Activated B cell treated with CpG ODN at 0.5 μM for 24 hours (primary cell): ENCODE measurements at regions not wholly inside any gene's neighbourhood (a gene's known extent, or its start where the extent isn't known, plus 50 kb on each side); places are given as distances from the start of the nearest gene placed in this dataset.

Experiments
- ATAC-seq: fragments of 200-7000 bp; cut with Tn5 transposase; one replicate; pipeline ENCODE4 v1.10.0; 2021; ENCODE audit warnings: low read depth, mild to moderate bottlenecking, moderate library complexity
- CTCF ChIA-PET: fragments of 350-600 bp; sonication (Branson Sonifier 250); formaldehyde crosslinking; loops from one replicate; lab custom pipeline; 2021; ENCODE audit warnings: antibody characterized with exemption; lab: Charles Lee
- POLR2A ChIA-PET: fragments of 350-600 bp; sonication (Branson Sonifier 250); formaldehyde crosslinking; loops from one replicate; lab custom pipeline; 2021; ENCODE audit warnings: antibody characterized with exemption; lab: Charles Lee
- DNase-seq: peaks from one replicate; pipeline ENCODE4 v3.0.0; 2022
- H3K27ac Mint-ChIP-seq: one replicate; pipeline ENCODE4 v1.8.0; 2020; ENCODE audit warnings: mixed read lengths
- H3K27me3 Mint-ChIP-seq: one replicate; pipeline ENCODE4 v1.8.0; 2021; ENCODE audit warnings: mixed read lengths
- H3K36me3 Mint-ChIP-seq: one replicate; pipeline ENCODE4 v1.8.0; 2021; ENCODE audit warnings: low read depth, mixed read lengths
- H3K4me1 Mint-ChIP-seq: one replicate; pipeline ENCODE4 v1.8.0; 2021; ENCODE audit warnings: mixed read lengths
- H3K4me3 Mint-ChIP-seq: one replicate; pipeline ENCODE4 v1.8.0; 2020; ENCODE audit warnings: mild to moderate bottlenecking, mixed read lengths
- H3K9me3 Mint-ChIP-seq: one replicate; pipeline ENCODE4 v1.8.0; 2020; ENCODE audit warnings: mixed read lengths
- intact Hi-C: fragments of 100-400 bp; cut with micrococcal nuclease; formaldehyde crosslinking; loops from one replicate; pipeline ENCODE4 v1.15.1; 2024
- TF ChIP-seq, protein P1 (sequence below): fragments of 200-600 bp; IDR thresholded peaks from one replicate; pipeline ENCODE4 v1.8.0; 2022; ENCODE audit warnings: antibody characterized with exemption, mild to moderate bottlenecking

DNA sequence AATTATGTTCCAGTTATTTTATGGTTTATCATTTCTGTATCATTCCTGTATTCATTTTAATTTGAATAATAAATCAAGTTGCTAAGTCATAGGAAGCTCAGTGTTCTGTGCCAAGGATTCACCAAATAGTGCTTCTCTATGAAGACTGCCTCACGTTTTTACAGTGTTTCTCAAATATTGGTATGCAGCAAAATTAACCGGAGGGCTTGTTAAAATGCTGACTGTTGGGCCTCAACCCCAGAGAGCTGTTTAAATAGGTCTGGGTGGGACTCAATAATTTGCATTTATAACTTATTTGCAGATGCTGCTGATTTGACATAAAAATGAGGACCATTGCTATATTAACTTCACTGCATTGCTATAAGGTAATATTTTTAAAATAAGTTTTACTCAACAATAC lies 166.7 kb downstream of the TINAG start:
- Mint-ChIP-seq H3K4me3 (no peak overlapping the region), H3K4me1 (no peaks in the 10 kb centered on the region), H3K27me3 (no peaks in the 10 kb centered on the region), H3K9me3 (peaks cover 2% of the 10 kb centered on the region), H3K36me3 (no peaks in the 10 kb centered on the region), H3K27ac (no peak overlapping the region)
- intact Hi-C loops = no loop called here
- TF ChIP-seq, protein P1, sequence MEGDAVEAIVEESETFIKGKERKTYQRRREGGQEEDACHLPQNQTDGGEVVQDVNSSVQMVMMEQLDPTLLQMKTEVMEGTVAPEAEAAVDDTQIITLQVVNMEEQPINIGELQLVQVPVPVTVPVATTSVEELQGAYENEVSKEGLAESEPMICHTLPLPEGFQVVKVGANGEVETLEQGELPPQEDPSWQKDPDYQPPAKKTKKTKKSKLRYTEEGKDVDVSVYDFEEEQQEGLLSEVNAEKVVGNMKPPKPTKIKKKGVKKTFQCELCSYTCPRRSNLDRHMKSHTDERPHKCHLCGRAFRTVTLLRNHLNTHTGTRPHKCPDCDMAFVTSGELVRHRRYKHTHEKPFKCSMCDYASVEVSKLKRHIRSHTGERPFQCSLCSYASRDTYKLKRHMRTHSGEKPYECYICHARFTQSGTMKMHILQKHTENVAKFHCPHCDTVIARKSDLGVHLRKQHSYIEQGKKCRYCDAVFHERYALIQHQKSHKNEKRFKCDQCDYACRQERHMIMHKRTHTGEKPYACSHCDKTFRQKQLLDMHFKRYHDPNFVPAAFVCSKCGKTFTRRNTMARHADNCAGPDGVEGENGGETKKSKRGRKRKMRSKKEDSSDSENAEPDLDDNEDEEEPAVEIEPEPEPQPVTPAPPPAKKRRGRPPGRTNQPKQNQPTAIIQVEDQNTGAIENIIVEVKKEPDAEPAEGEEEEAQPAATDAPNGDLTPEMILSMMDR = no peak
- ChIA-PET POLR2A (no interaction called here), CTCF (no interaction called here)
- DNase-seq (no peak), ATAC-seq (no peak)

DNA sequence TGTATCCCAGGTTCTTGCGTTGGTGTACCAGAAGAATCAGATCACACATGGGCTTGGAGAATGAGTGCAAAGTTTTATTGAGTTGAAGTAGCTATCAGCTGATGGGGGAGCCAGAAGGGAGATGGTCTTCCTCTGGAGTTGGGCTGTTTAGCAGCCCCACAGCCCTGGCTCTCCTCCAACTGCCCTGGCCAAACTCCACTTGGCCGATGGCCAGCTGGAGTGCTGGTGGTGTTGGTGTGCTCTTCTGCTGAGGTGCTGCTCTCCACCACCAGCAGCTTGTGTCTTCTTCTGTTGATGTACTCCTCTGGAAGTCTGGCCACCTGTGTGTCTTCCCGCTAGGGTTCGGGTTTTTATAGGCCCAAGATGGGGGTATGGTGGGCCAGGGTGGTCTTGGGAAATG lies 172.8 kb downstream of the TINAG start:
- no peak for DNase-seq
- ChIA-PET POLR2A (no interaction called here), CTCF (no interaction called here)
- Mint-ChIP-seq H3K36me3 (no peaks in the 10 kb centered on the region), H3K4me1 (no peaks in the 10 kb centered on the region), H3K4me3 (no peak overlapping the region), H3K9me3 (peaks cover 2% of the 10 kb centered on the region), H3K27ac (no peak overlapping the region), H3K27me3 (no peaks in the 10 kb centered on the region)
- no peak for ATAC-seq
- intact Hi-C loops = no loop called here
- TF ChIP-seq, protein P1 = no peak

DNA sequence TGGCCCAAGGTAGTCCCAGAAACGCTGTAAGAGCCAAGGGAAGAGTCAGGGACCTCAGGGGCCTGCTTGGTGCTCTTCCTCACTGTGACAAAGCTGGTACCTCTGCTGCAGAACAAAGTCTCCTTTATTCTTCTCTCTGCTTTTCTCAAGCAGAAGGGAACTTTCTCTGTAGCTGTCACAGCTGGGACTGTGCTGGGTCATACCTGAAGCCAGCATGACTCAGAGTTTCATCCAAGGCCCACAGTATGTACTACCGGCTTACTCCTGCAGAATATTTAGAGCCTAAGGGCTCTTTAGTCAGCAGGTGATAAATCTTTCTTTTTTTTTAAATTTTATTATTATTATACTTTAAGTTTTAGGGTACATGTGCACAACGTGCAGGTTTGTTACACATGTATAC lies 183.2 kb downstream of the TINAG start:
- no peak for DNase-seq
- Mint-ChIP-seq H3K27me3 (no peaks in the 10 kb centered on the region), H3K36me3 (no peaks in the 10 kb centered on the region), H3K4me1 (no peaks in the 10 kb centered on the region), H3K9me3 (peaks cover 25% of the 10 kb centered on the region), H3K27ac (no peak overlapping the region), H3K4me3 (no peak overlapping the region)
- intact Hi-C loops = no loop called here
- no peak for ATAC-seq
- TF ChIP-seq, protein P1 = no peak
- ChIA-PET CTCF (no interaction called here), POLR2A (no interaction called here)

DNA sequence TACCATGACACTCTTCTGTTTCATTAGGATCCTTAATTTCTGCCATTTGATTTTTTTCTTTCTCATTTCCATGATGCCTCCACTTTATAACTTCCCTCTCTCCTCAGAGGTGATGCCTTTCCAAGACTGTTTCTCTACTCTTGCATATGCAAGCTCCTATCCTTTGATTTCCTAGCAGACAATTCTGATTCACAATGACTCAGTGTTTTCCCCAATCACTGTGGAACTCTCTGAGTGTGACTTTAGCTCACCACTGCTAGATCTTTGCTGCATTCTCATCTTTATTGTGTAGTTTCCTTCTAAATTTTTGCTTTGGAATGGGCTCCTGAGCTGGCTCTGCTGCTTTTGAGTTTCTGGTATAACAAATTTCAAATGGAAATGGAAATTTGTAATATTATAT lies 184.9 kb downstream of the TINAG start:
- H3K9me3 Mint-ChIP-seq = peaks cover 28% of the 10 kb centered on the region
- no peak overlapping the region for H3K27ac Mint-ChIP-seq
- no peak for ATAC-seq
- intact Hi-C loops = no loop called here
- H3K27me3 Mint-ChIP-seq = no peaks in the 10 kb centered on the region
- H3K36me3 Mint-ChIP-seq = no peaks in the 10 kb centered on the region
- CTCF ChIA-PET = no interaction called here
- no peaks in the 10 kb centered on the region for H3K4me1 Mint-ChIP-seq
- no peak overlapping the region for H3K4me3 Mint-ChIP-seq
- TF ChIP-seq, protein P1 = no peak
- POLR2A ChIA-PET = no interaction called here
- DNase-seq = no peak

DNA sequence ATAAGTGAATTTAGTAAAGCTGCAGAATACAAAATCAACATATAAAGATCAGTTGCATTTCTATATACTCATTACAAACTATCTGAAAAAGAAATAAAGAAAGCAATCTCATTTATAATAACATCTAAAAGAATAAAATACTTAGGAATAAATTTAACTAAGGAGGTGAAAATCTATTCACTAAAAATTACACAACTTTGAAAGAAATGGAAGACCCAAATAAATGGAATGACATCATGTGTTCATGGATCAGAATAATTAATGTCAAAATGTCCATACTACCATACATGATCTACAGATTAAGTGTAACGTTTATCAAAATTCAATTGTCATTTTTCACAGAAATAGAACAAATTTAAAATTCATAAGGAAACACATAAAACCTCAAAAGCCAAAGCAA lies 194.9 kb downstream of the TINAG start:
- H3K4me3 Mint-ChIP-seq = no peak overlapping the region
- ChIA-PET CTCF (no interaction called here), POLR2A (no interaction called here)
- H3K27me3 Mint-ChIP-seq = no peaks in the 10 kb centered on the region
- no peak overlapping the region for H3K27ac Mint-ChIP-seq
- TF ChIP-seq, protein P1 = no peak
- peaks cover 13% of the 10 kb centered on the region for H3K9me3 Mint-ChIP-seq
- ATAC-seq (no peak), DNase-seq (no peak)
- intact Hi-C loops = no loop called here
- no peaks in the 10 kb centered on the region for H3K4me1 Mint-ChIP-seq
- no peaks in the 10 kb centered on the region for H3K36me3 Mint-ChIP-seq
